GM18861 (cell line): ENCODE measurements at regions not wholly inside any gene's neighbourhood (a gene's known extent, or its start where the extent isn't known, plus 50 kb on each side); places are given as distances from the start of the nearest gene placed in this dataset.

Experiments
- ATAC-seq: cut with Tn5 transposase; IDR thresholded peaks from one replicate; pipeline ENCODE4 v1.9.1; 2021; ENCODE audit not compliant: unreplicated experiment

- no peak for ATAC-seq
Measured at GRCh38 chr4:111693758-111694157, 451.5 kb upstream of the FAM241A start.

GRCh38 chr4:111695677-111696076 is 449.6 kb upstream of the FAM241A start:
- ATAC-seq, result no peak

GRCh38 chr4:111696505-111696904 is 448.7 kb upstream of the FAM241A start:
- ATAC-seq, result no peak

- ATAC-seq, result no peak
Measured at GRCh38 chr4:111697176-111697942, 447.9 kb upstream of the FAM241A start.

- no peak for ATAC-seq
Measured at GRCh38 chr4:111698361-111698760, 446.9 kb upstream of the FAM241A start.

- ATAC-seq, result no peak
Measured at GRCh38 chr4:111699165-111699564, 446.1 kb upstream of the FAM241A start.

GRCh38 chr4:111701102-111701501 is 444.2 kb upstream of the FAM241A start:
- ATAC-seq, result no peak

- ATAC-seq, result no peak
Measured at GRCh38 chr4:111707491-111707890, 437.8 kb upstream of the FAM241A start.

GRCh38 chr4:111712093-111712677 is 433.1 kb upstream of the FAM241A start:
- no peak for ATAC-seq

GRCh38 chr4:111713276-111713675 is 432.0 kb upstream of the FAM241A start:
- ATAC-seq, result no peak

- no peak for ATAC-seq
Measured at GRCh38 chr4:111717921-111718320, 427.3 kb upstream of the FAM241A start.

GRCh38 chr4:111718763-111719559 is 426.3 kb upstream of the FAM241A start:
- no peak for ATAC-seq

GRCh38 chr4:111720866-111721265 is 424.4 kb upstream of the FAM241A start:
- no peak for ATAC-seq

GRCh38 chr4:111722213-111722720 is 423.0 kb upstream of the FAM241A start:
- no peak for ATAC-seq

- ATAC-seq, result no peak
Measured at GRCh38 chr4:111736516-111736915, 408.7 kb upstream of the FAM241A start.

- no peak for ATAC-seq
Measured at GRCh38 chr4:111744847-111745246, 400.4 kb upstream of the FAM241A start.

GRCh38 chr4:111748157-111748556 is 397.1 kb upstream of the FAM241A start:
- ATAC-seq, result no peak

- no peak for ATAC-seq
Measured at GRCh38 chr4:111754003-111754402, 391.3 kb upstream of the FAM241A start.

- ATAC-seq, result no peak
Measured at GRCh38 chr4:111755571-111755970, 389.7 kb upstream of the FAM241A start.

GRCh38 chr4:111761531-111761930 is 383.7 kb upstream of the FAM241A start:
- ATAC-seq, result no peak

GRCh38 chr4:111770514-111770913 is 374.7 kb upstream of the FAM241A start:
- no peak for ATAC-seq

GRCh38 chr4:111773858-111774257 is 371.4 kb upstream of the FAM241A start:
- ATAC-seq, result no peak
